ENCODE measurements at regions not wholly inside any gene's neighbourhood (a gene's known extent, or its start where the extent isn't known, plus 50 kb on each side); places are given as distances from the start of the nearest gene placed in this dataset.

- Histone ChIP-seq H3K9me3 (ENCODE audit: control insufficient read depth in 2 of 2, low read length in 2 of 2) (peaks cover 0 to 3% of the 10 kb centered on the region in 2 experiments), H3K36me3 (ENCODE audit: control insufficient read depth, insufficient read depth, low read length) (no peaks in the 10 kb centered on the region), H3K4me1 (ENCODE audit: control insufficient read depth, insufficient read depth, low read length, poor library complexity, severe bottlenecking) (no peaks in the 10 kb centered on the region), H3K4me3 (ENCODE audit: low read depth, low read length) (no peak overlapping the region), H3K27me3 (ENCODE audit: control insufficient read depth, insufficient read depth, low read length) (no peaks in the 10 kb centered on the region), H3K27ac (ENCODE audit: insufficient read depth, low read length, poor library complexity, severe bottlenecking) (no peak overlapping the region)
- no peak overlapping the region for H3K27ac Mint-ChIP-seq
- H3K4me1 Mint-ChIP-seq, result no peaks in the 10 kb centered on the region
- DNase-seq, result no peak
- no peaks in the 10 kb centered on the region for H3K27me3 Mint-ChIP-seq
- no peak for ATAC-seq (ENCODE audit: low read depth in 2 of 2)
- H3K9me3 Mint-ChIP-seq, result peaks cover 0 to 9% (median 6%) of the 10 kb centered on the region in 7 donors
- no peak overlapping the region for H3K4me3 Mint-ChIP-seq
- no peaks in the 10 kb centered on the region for H3K36me3 Mint-ChIP-seq
Measured at GRCh38 chrX:4830880-4831557, 1117.6 kb upstream of the PRKX start.

- Histone ChIP-seq H3K27ac (ENCODE audit: insufficient read depth, low read length, poor library complexity, severe bottlenecking) (no peak overlapping the region), H3K36me3 (ENCODE audit: control insufficient read depth, insufficient read depth, low read length) (no peaks in the 10 kb centered on the region), H3K4me1 (ENCODE audit: control insufficient read depth, insufficient read depth, low read length, poor library complexity, severe bottlenecking) (no peaks in the 10 kb centered on the region), H3K9me3 (ENCODE audit: control insufficient read depth in 2 of 2, low read length in 2 of 2) (peaks cover 0 to 3% of the 10 kb centered on the region in 2 experiments), H3K4me3 (ENCODE audit: low read depth, low read length) (no peak overlapping the region), H3K27me3 (ENCODE audit: control insufficient read depth, insufficient read depth, low read length) (no peaks in the 10 kb centered on the region)
- DNase-seq (no peak), ATAC-seq (ENCODE audit: low read depth in 2 of 2) (no peak)
- no peaks in the 10 kb centered on the region for H3K4me1 Mint-ChIP-seq
- no peak overlapping the region for H3K27ac Mint-ChIP-seq
- no peak overlapping the region for H3K4me3 Mint-ChIP-seq
- no peaks in the 10 kb centered on the region for H3K27me3 Mint-ChIP-seq
- H3K9me3 Mint-ChIP-seq, result peaks cover 0 to 17% (median 9%) of the 10 kb centered on the region in 7 donors
- no peaks in the 10 kb centered on the region for H3K36me3 Mint-ChIP-seq
Measured at GRCh38 chrX:4825550-4825949, 1112.1 kb upstream of the PRKX start.

- no peak overlapping the region for H3K4me3 ChIP-seq (ENCODE audit: low read depth, low read length)
- Mint-ChIP-seq H3K27ac (no peak overlapping the region), H3K4me1 (no peaks in the 10 kb centered on the region), H3K9me3 (peaks cover 0 to 27% (median 4%) of the 10 kb centered on the region in 7 donors), H3K4me3 (no peak overlapping the region), H3K36me3 (no peaks in the 10 kb centered on the region), H3K27me3 (no peaks in the 10 kb centered on the region)
- no peak for ATAC-seq (ENCODE audit: low read depth in 2 of 2)
- DNase-seq, result no peak
- no peaks in the 10 kb centered on the region for H3K4me1 ChIP-seq (ENCODE audit: control insufficient read depth, insufficient read depth, low read length, poor library complexity, severe bottlenecking)
- no peaks in the 10 kb centered on the region for H3K9me3 ChIP-seq (ENCODE audit: control insufficient read depth in 2 of 2, low read length in 2 of 2)
- no peak overlapping the region for H3K27ac ChIP-seq (ENCODE audit: insufficient read depth, low read length, poor library complexity, severe bottlenecking)
- no peaks in the 10 kb centered on the region for H3K36me3 ChIP-seq (ENCODE audit: control insufficient read depth, insufficient read depth, low read length)
- H3K27me3 ChIP-seq (ENCODE audit: control insufficient read depth, insufficient read depth, low read length), result no peaks in the 10 kb centered on the region
Measured at GRCh38 chrX:4809571-4809970, 1096.1 kb upstream of the PRKX start.

- H3K4me3 ChIP-seq (ENCODE audit: low read depth, low read length), result no peak overlapping the region
- no peaks in the 10 kb centered on the region for H3K9me3 ChIP-seq (ENCODE audit: control insufficient read depth in 2 of 2, low read length in 2 of 2)
- Mint-ChIP-seq H3K9me3 (peaks cover 0 to 32% (median 5%) of the 10 kb centered on the region in 7 donors), H3K27ac (no peak overlapping the region), H3K27me3 (no peaks in the 10 kb centered on the region), H3K36me3 (no peaks in the 10 kb centered on the region), H3K4me3 (no peak overlapping the region), H3K4me1 (no peaks in the 10 kb centered on the region)
- ATAC-seq (ENCODE audit: low read depth in 2 of 2) (no peak), DNase-seq (no peak)
- no peaks in the 10 kb centered on the region for H3K4me1 ChIP-seq (ENCODE audit: control insufficient read depth, insufficient read depth, low read length, poor library complexity, severe bottlenecking)
- no peak overlapping the region for H3K27ac ChIP-seq (ENCODE audit: insufficient read depth, low read length, poor library complexity, severe bottlenecking)
- H3K27me3 ChIP-seq (ENCODE audit: control insufficient read depth, insufficient read depth, low read length), result no peaks in the 10 kb centered on the region
- no peaks in the 10 kb centered on the region for H3K36me3 ChIP-seq (ENCODE audit: control insufficient read depth, insufficient read depth, low read length)
Measured at GRCh38 chrX:4805502-4805901, 1092.1 kb upstream of the PRKX start.

GRCh38 chrX:4800756-4801155 is 1087.3 kb upstream of the PRKX start:
- H3K27ac ChIP-seq (ENCODE audit: insufficient read depth, low read length, poor library complexity, severe bottlenecking), result no peak overlapping the region
- no peaks in the 10 kb centered on the region for H3K27me3 ChIP-seq (ENCODE audit: control insufficient read depth, insufficient read depth, low read length)
- Mint-ChIP-seq H3K4me1 (no peaks in the 10 kb centered on the region), H3K27me3 (no peaks in the 10 kb centered on the region), H3K4me3 (no peak overlapping the region), H3K9me3 (peaks cover 0 to 23% (median 4%) of the 10 kb centered on the region in 7 donors), H3K36me3 (no peaks in the 10 kb centered on the region), H3K27ac (no peak overlapping the region)
- H3K9me3 ChIP-seq (ENCODE audit: control insufficient read depth in 2 of 2, low read length in 2 of 2), result no peaks in the 10 kb centered on the region
- no peaks in the 10 kb centered on the region for H3K4me1 ChIP-seq (ENCODE audit: control insufficient read depth, insufficient read depth, low read length, poor library complexity, severe bottlenecking)
- no peaks in the 10 kb centered on the region for H3K36me3 ChIP-seq (ENCODE audit: control insufficient read depth, insufficient read depth, low read length)
- no peak for ATAC-seq (ENCODE audit: low read depth in 2 of 2)
- DNase-seq, result no peak
- no peak overlapping the region for H3K4me3 ChIP-seq (ENCODE audit: low read depth, low read length)

GRCh38 chrX:4787971-4788370 is 1074.5 kb upstream of the PRKX start:
- Histone ChIP-seq H3K4me3 (ENCODE audit: low read depth, low read length) (no peak overlapping the region), H3K9me3 (ENCODE audit: control insufficient read depth in 2 of 2, low read length in 2 of 2) (no peaks in the 10 kb centered on the region), H3K27me3 (ENCODE audit: control insufficient read depth, insufficient read depth, low read length) (no peaks in the 10 kb centered on the region), H3K4me1 (ENCODE audit: control insufficient read depth, insufficient read depth, low read length, poor library complexity, severe bottlenecking) (no peaks in the 10 kb centered on the region), H3K36me3 (ENCODE audit: control insufficient read depth, insufficient read depth, low read length) (no peaks in the 10 kb centered on the region), H3K27ac (ENCODE audit: insufficient read depth, low read length, poor library complexity, severe bottlenecking) (no peak overlapping the region)
- H3K27me3 Mint-ChIP-seq, result no peaks in the 10 kb centered on the region
- H3K27ac Mint-ChIP-seq, result no peak overlapping the region
- H3K36me3 Mint-ChIP-seq, result no peaks in the 10 kb centered on the region
- H3K4me3 Mint-ChIP-seq, result no peak overlapping the region
- DNase-seq (no peak), ATAC-seq (ENCODE audit: low read depth in 2 of 2) (no peak)
- H3K9me3 Mint-ChIP-seq, result peaks cover 0 to 5% (median 0%) of the 10 kb centered on the region in 7 donors
- H3K4me1 Mint-ChIP-seq, result no peaks in the 10 kb centered on the region

GRCh38 chrX:4764888-4765287 is 1051.4 kb upstream of the PRKX start:
- Mint-ChIP-seq H3K27ac (no peak overlapping the region), H3K9me3 (peaks cover 0 to 21% (median 5%) of the 10 kb centered on the region in 7 donors), H3K27me3 (no peaks in the 10 kb centered on the region), H3K4me1 (no peaks in the 10 kb centered on the region), H3K36me3 (no peaks in the 10 kb centered on the region), H3K4me3 (no peak overlapping the region)
- H3K9me3 ChIP-seq (ENCODE audit: control insufficient read depth in 2 of 2, low read length in 2 of 2), result no peaks in the 10 kb centered on the region
- no peaks in the 10 kb centered on the region for H3K36me3 ChIP-seq (ENCODE audit: control insufficient read depth, insufficient read depth, low read length)
- no peak overlapping the region for H3K27ac ChIP-seq (ENCODE audit: insufficient read depth, low read length, poor library complexity, severe bottlenecking)
- no peak for DNase-seq
- no peak for ATAC-seq (ENCODE audit: low read depth in 2 of 2)
- no peaks in the 10 kb centered on the region for H3K27me3 ChIP-seq (ENCODE audit: control insufficient read depth, insufficient read depth, low read length)
- no peaks in the 10 kb centered on the region for H3K4me1 ChIP-seq (ENCODE audit: control insufficient read depth, insufficient read depth, low read length, poor library complexity, severe bottlenecking)
- H3K4me3 ChIP-seq (ENCODE audit: low read depth, low read length), result no peak overlapping the region

GRCh38 chrX:4762196-4762595 is 1048.7 kb upstream of the PRKX start:
- no peak for ATAC-seq (ENCODE audit: low read depth in 2 of 2)
- H3K4me3 Mint-ChIP-seq, result no peak overlapping the region

More at GRCh38 chrX:4762196-4762595, 1048.7 kb upstream of the PRKX start:
- Histone ChIP-seq H3K4me1 (ENCODE audit: control insufficient read depth, insufficient read depth, low read length, poor library complexity, severe bottlenecking) (no peaks in the 10 kb centered on the region), H3K27me3 (ENCODE audit: control insufficient read depth, insufficient read depth, low read length) (no peaks in the 10 kb centered on the region), H3K9me3 (ENCODE audit: control insufficient read depth in 2 of 2, low read length in 2 of 2) (peaks cover 0 to 2% of the 10 kb centered on the region in 2 experiments), H3K4me3 (ENCODE audit: low read depth, low read length) (no peak overlapping the region), H3K36me3 (ENCODE audit: control insufficient read depth, insufficient read depth, low read length) (no peaks in the 10 kb centered on the region), H3K27ac (ENCODE audit: insufficient read depth, low read length, poor library complexity, severe bottlenecking) (no peak overlapping the region)
- peaks cover 0 to 21% (median 5%) of the 10 kb centered on the region in 7 donors for H3K9me3 Mint-ChIP-seq
- H3K4me1 Mint-ChIP-seq, result no peaks in the 10 kb centered on the region
- DNase-seq, result no peak
- H3K36me3 Mint-ChIP-seq, result no peaks in the 10 kb centered on the region
- no peak overlapping the region for H3K27ac Mint-ChIP-seq
- H3K27me3 Mint-ChIP-seq, result no peaks in the 10 kb centered on the region

All from CD4-positive, CD25-positive, alpha-beta regulatory T cell (primary cell).